KOPT-K1 (cell line): ENCODE measurements at regions not wholly inside any gene's neighbourhood (a gene's known extent, or its start where the extent isn't known, plus 50 kb on each side); places are given as distances from the start of the nearest gene placed in this dataset.

ENCODE experiments used
- H3K27ac ChIP-seq: fragments of 200-600 bp; sonication (generic); 2 replicates; pipeline ENCODE4 v1.5.1; 2016; ENCODE audit warnings: antibody characterized with exemption, mild to moderate bottlenecking, low read depth, low read length; ENCODE audit not compliant: poor library complexity, severe bottlenecking
- H3K36me3 ChIP-seq: fragments of 200-600 bp; sonication (generic); 2 replicates; pipeline ENCODE4 v1.5.1; 2017; ENCODE audit warnings: antibody characterized with exemption, mild to moderate bottlenecking, low read length, moderate library complexity; ENCODE audit not compliant: insufficient read depth
- H3K9me3 ChIP-seq: fragments of 200-600 bp; sonication (generic); 2 replicates; pipeline ENCODE4 v1.5.1; 2017; ENCODE audit warnings: antibody characterized with exemption, low read length, mild to moderate bottlenecking; ENCODE audit not compliant: insufficient read depth, poor library complexity, severe bottlenecking

GRCh38 chr5:82802954-82803353 lies 274.2 kb downstream of the TMEM167A start:
- H3K27ac ChIP-seq = no peak overlapping the region
- H3K36me3 ChIP-seq = no peaks in the 10 kb centered on the region
- no peaks in the 10 kb centered on the region for H3K9me3 ChIP-seq

GRCh38 chr5:82800826-82801225 lies 276.4 kb downstream of the TMEM167A start:
- Histone ChIP-seq H3K27ac (no peak overlapping the region), H3K9me3 (no peaks in the 10 kb centered on the region), H3K36me3 (no peaks in the 10 kb centered on the region)

GRCh38 chr5:82799361-82800077 lies 277.7 kb downstream of the TMEM167A start:
- no peaks in the 10 kb centered on the region for H3K36me3 ChIP-seq
- no peaks in the 10 kb centered on the region for H3K9me3 ChIP-seq

GRCh38 chr5:82798676-82799075 lies 278.5 kb downstream of the TMEM167A start:
- Histone ChIP-seq H3K9me3 (no peaks in the 10 kb centered on the region), H3K27ac (no peak overlapping the region), H3K36me3 (no peaks in the 10 kb centered on the region)

More at GRCh38 chr5:82799361-82800077, 277.7 kb downstream of the TMEM167A start:
- no peak overlapping the region for H3K27ac ChIP-seq

GRCh38 chr5:82796643-82797416 lies 280.4 kb downstream of the TMEM167A start:
- H3K27ac ChIP-seq = no peak overlapping the region
- H3K9me3 ChIP-seq = no peaks in the 10 kb centered on the region
- H3K36me3 ChIP-seq = no peaks in the 10 kb centered on the region

- no peak overlapping the region for H3K27ac ChIP-seq
- no peaks in the 10 kb centered on the region for H3K36me3 ChIP-seq
- no peaks in the 10 kb centered on the region for H3K9me3 ChIP-seq
Measured at GRCh38 chr5:82794876-82795275, 282.3 kb downstream of the TMEM167A start.

GRCh38 chr5:82793808-82794419 lies 283.3 kb downstream of the TMEM167A start:
- no peak overlapping the region for H3K27ac ChIP-seq
- H3K9me3 ChIP-seq = no peaks in the 10 kb centered on the region
- H3K36me3 ChIP-seq = no peaks in the 10 kb centered on the region

- Histone ChIP-seq H3K27ac (no peak overlapping the region), H3K9me3 (no peaks in the 10 kb centered on the region), H3K36me3 (no peaks in the 10 kb centered on the region)
Measured at GRCh38 chr5:82792096-82792495, 285.1 kb downstream of the TMEM167A start.

- H3K9me3 ChIP-seq = no peaks in the 10 kb centered on the region
- no peak overlapping the region for H3K27ac ChIP-seq
- no peaks in the 10 kb centered on the region for H3K36me3 ChIP-seq
Measured at GRCh38 chr5:82789095-82789494, 288.1 kb downstream of the TMEM167A start.

- no peaks in the 10 kb centered on the region for H3K36me3 ChIP-seq
- no peaks in the 10 kb centered on the region for H3K9me3 ChIP-seq
- H3K27ac ChIP-seq = no peak overlapping the region
Measured at GRCh38 chr5:82786748-82787147, 290.4 kb downstream of the TMEM167A start.

- Histone ChIP-seq H3K36me3 (no peaks in the 10 kb centered on the region), H3K9me3 (no peaks in the 10 kb centered on the region), H3K27ac (no peak overlapping the region)
Measured at GRCh38 chr5:82785882-82786509, 291.2 kb downstream of the TMEM167A start.

- H3K9me3 ChIP-seq = no peaks in the 10 kb centered on the region
- no peaks in the 10 kb centered on the region for H3K36me3 ChIP-seq
- no peak overlapping the region for H3K27ac ChIP-seq
Measured at GRCh38 chr5:82785456-82785855, 291.7 kb downstream of the TMEM167A start.

GRCh38 chr5:82784521-82784920 lies 292.7 kb downstream of the TMEM167A start:
- Histone ChIP-seq H3K27ac (no peak overlapping the region), H3K36me3 (no peaks in the 10 kb centered on the region), H3K9me3 (no peaks in the 10 kb centered on the region)

GRCh38 chr5:82777106-82777505 lies 300.1 kb downstream of the TMEM167A start:
- Histone ChIP-seq H3K36me3 (no peaks in the 10 kb centered on the region), H3K27ac (no peak overlapping the region)

GRCh38 chr5:82772281-82772680 lies 304.9 kb downstream of the TMEM167A start:
- no peak overlapping the region for H3K27ac ChIP-seq
- H3K36me3 ChIP-seq = no peaks in the 10 kb centered on the region
- H3K9me3 ChIP-seq = peaks cover 14% of the 10 kb centered on the region

More at GRCh38 chr5:82777106-82777505, 300.1 kb downstream of the TMEM167A start:
- no peaks in the 10 kb centered on the region for H3K9me3 ChIP-seq
